Stimulated activated CD8-positive, alpha-beta memory T cell treated with anti-CD3 and anti-CD28 coated beads, Interleukin-15, amount 100 ng/mL, for 4 hours (primary cell): ENCODE measurements at regions not wholly inside any gene's neighbourhood (a gene's known extent, or its start where the extent isn't known, plus 50 kb on each side); places are given as distances from the start of the nearest gene placed in this dataset.

ENCODE experiments used
- DNase-seq, 2 donors: peaks; one replicate each; pipeline ENCODE4 v3.0.0-alpha.2; 2020; ENCODE audit warnings: low read depth in 2 of 2

DNA sequence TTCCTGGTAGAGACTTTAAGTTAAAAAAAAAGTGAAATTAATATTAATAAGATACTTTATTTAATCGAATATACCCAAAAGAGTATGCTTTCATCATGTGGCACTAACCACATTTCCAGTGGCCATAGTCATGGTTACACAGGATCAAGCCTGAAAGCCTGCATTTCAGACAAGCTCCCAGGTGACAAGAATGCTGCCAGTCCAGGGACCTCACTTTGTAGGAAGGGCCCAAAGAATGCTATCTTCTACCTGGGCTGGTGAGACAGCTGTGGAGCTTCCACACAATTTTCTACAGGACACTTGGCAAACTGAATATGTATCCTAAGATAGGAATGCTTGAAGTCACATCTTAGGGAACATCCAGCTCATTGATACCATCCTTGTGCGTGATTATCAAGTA lies 203.8 kb downstream of the AUH start:
- no peak for DNase-seq

DNA sequence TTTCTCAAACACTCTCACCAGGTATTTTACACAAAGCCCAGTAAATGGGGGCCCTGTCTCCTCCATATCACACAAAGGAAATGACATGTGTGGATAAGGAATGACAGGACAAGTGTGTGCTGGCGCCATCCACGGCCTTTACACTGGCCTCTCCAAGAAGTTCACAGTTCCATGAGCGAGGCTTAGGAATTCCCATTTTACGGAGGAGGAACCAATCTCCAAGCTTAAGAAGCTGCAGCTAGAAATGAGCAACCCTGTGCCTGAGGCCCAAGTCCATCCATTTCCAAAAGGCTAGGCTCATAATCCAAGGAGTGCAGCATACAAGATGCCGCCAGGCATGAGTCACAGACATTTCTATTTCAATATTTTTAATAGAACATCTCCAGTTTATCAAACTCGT lies 203.4 kb downstream of the AUH start:
- no peak for DNase-seq

DNA sequence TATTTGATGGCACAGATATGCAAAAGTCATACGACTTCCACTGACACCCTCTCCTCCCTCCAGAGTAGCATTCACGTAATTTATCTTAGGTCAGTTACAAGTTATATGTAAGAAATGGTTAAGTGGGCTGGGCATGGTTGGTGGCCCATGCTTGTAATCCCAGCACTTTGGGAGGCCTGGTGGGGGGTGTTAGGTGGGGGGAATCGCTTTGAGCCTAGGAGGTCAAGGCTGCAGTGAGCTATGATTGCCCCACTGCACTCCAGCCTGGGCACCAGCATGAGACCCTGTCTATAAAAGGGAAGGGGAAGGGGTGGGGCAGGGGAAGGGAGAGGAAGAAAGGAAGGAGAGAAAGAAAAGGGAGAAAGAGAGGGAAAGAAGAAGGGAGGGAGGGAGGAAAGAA lies 202.8 kb downstream of the AUH start:
- DNase-seq, result no peak

DNA sequence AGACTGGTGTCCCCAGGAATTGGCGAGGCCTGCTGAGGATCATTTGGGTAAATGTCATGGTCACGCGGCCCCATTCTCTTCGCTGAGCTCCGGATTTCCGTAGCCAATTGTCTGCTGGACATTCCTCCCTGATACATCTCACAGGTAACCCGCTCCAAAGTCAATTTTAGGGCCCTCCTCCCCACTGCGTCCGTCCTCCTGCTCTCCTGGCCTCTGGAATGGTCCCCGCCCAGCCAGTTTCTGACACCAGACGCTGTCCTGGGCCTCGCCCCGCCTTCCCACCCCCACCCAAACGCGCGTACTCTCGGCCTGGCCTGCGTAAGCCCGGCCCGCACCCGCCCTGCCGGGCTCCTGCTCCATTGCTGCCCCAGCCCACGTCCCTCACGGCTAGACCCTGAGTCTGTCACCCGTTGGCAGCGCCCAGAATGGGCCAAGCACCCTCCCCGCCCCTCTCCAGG lies 202.0 kb downstream of the AUH start:
- no peak for DNase-seq

DNA sequence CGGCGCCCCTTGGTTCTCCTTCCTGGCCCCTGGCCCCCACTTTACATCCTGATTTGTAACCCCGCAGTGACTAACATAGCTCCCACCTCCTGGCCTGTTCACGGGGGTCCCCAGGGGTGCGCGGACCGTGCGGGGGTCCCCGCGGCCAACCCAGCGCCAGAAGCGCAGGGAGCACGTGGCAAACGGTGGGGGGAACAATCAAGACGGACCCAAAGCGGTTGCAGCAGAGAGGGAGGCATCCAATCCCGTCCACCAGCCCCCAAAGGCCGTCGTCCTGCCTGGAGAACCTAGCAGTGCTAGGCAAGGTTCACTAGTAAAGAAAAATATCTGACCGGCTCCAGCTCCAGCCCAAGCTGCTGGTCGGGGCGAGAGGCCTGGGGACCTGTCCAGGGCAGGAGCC lies 201.5 kb downstream of the AUH start:
- no peak for DNase-seq

DNA sequence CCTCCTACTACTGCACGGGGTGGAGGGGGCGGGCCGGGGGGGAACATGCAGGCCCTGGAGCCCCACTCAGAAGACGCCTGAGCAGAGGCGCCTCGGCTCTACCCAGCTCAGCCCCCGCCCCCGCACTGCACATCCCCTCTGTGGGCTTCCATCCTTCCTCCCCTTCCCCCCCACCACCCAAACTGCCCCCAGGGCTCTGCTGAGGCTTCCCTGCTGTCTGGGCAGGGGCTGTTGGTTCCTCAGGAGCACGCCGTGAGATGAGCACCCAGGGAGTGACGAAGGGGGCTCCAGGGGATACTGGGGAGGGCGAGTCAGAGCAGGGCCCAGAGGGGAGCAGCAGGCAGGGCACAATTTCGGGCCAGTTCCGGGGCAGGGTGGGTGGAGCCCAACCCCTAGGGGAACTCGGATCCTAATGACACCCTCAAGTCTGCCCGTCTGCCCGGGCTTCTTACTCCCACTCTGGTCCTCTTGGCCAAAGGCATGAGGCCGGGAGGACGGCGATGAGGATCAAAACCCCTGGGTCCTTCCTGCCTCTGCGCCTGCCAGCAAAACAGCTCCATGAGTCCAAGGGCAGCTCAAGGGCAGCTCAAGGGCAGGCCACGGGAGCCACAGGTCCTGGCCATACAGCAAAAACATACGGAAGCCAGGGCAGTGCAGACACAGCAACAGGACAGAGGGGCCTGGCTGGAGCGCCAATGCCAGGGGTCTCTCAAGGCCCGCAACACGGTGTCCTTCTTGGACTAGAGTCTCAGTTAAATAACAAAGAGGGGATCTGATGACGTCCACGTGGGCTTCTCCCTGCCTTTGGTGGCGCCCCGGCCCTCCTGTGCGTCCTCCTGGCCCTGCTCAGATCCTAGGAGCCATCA lies 200.9 kb downstream of the AUH start:
- no peak for DNase-seq

DNA sequence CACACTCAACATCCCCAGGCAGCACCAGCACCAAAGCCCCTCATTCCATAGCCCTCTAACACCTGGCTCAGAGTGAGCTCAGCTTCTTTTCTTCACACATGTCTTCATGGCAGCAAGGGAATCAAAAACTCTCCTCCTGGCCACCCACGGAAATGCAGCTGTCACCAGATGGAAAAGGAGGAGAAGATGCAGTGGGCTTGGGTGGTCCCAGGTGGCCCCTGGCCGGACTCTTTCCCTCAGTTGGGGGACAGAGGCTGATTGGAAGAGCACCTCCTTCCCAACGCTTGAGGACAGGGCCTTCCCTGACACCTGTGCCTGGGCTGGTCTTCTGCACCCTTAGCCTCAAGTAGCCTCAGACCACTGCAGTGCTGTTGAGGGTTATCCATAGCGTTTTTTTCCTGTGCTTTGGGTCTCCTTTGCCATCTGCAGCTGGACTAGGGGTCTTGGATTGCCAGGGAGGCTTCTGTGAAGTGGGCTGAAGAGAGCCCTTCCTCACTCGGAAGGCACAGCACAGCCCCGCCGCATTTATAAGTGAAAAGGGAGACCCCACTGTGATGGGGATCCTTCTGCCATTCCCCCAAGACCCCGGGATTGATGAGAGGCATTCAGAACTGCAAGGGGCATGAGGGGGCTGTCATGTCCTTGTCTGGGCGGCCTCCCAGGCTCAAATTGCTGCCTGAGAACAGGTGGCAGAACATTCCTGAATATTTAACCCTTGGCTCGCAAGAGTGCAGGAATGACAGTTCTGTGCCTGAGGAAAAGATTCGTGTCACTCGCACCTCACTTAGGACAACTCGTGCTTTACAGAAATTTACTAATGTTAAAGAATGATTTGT lies 200.0 kb downstream of the AUH start:
- no peak for DNase-seq

DNA sequence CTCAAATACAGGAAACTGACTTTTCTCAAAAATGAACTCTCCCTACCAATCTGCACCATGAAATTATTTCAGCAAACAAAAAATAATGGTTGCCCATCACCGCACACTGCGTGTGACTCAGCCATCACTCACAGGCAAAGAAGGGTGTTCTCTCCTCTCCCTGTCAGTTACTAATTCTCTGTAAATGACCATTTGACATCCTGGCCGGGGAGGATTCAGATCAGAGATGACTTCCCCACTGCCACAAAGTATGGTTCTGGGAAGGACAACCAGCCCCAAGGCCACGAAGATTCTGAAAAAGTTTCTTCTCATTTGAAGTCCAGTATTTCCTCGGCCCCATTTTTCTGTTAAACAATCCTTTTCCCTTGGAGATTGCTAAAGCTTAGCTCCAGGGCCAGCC lies 199.4 kb downstream of the AUH start:
- no peak for DNase-seq

DNA sequence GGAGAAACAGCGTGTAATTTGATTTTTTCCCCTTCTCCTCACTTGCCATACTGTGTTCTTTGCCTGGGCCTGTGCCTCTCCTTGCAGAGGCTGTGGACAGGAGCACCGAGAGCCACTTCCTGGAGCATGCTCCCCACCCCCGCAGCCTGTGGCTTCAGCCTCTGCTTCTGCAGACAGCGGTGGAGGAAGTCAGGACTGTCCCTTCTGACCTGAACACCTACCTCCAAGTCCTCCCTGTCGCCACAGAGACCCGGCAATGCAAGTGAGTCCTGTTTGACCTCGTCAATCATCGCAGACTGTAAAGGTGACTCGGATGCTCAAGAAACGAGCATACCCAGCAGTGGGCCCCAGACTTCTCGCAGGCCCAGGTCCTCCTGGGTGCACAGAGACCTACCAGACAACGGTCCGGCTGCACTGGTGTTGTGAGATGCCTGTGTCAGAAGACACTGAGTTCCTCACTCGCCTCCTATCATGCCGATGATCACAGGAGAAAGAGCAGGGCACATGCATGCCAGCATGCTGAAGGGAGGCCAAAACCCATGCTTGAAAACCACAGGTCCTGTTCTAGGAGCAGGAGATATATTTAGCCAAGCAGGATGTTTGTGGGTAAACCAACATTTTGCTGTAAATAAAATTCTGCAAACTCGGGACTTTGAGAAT lies 198.8 kb downstream of the AUH start:
- no peak for DNase-seq

DNA sequence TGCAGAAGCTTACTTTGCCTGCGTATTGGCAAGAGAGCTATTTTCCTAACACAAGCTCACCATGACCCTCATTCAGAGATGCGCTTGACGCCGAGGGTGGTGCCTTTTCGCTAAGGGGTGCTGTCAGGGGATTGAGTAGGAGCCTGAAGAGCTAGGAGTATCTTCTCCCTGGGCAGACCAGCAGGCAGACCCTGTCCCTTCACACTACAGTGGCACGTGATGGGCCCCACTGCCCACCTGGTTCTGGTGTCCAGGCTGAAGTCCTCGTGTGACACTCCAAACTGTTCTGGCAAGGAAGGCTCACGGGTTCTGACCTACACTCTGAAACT lies 198.3 kb downstream of the AUH start:
- no peak for DNase-seq

DNA sequence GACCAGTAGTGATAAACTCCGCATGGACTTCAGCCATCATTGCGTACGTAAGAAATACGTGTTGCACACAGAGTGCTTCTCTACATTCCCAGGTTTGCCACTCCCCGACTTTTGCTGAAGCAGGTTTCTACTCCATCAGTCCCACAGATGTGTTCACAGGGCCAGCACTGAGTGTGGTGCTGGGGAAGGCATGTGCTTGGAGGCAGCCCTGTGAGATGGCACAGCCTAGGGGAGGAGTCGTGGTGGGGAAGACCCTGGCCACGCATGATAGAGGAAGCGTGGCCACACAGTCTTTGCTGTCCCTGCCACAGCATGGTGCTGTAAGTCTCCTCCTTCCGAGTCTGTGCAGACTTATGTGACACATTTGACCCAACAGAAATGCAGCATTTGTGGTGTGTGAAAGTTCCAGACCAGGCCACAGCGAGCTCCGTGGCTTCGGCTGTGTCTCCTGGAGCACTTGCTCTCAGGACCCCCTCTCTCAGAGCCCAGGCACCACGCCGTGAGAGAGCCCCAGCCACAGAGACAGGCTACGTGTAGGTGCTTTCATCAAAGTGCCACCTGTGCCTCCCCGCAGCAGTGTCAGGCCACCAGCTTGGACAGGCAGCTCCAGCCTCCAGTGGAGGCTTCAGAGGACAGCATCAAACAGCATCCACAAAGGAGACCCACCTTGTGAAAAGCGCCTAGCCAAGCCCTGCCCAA lies 197.8 kb downstream of the AUH start:
- DNase-seq, result no peak
